Neural crest cell (in vitro differentiated cells): ENCODE measurements at regions not wholly inside any gene's neighbourhood (a gene's known extent, or its start where the extent isn't known, plus 50 kb on each side); places are given as distances from the start of the nearest gene placed in this dataset.

Source experiments
- DNase-seq: peaks from one replicate; pipeline ENCODE4 v3.0.0; 2021; ENCODE audit warnings: low read depth, mixed read lengths, low spot score
- H3K27ac Mint-ChIP-seq: one replicate; pipeline ENCODE4 v1.8.0; 2021; ENCODE audit warnings: mild to moderate bottlenecking, mixed read lengths; ENCODE audit not compliant: unreplicated experiment
- H3K27me3 Mint-ChIP-seq: 2 replicates; pipeline ENCODE4 v1.8.0; 2021; ENCODE audit warnings: low read depth, mild to moderate bottlenecking, mixed read lengths
- H3K36me3 Mint-ChIP-seq: 2 replicates; pipeline ENCODE4 v1.8.0; 2021; ENCODE audit warnings: low read depth, mild to moderate bottlenecking, mixed read lengths
- H3K4me1 Mint-ChIP-seq: 2 replicates; pipeline ENCODE4 v1.8.0; 2021; ENCODE audit warnings: mixed read lengths
- H3K4me3 Mint-ChIP-seq: one replicate; pipeline ENCODE4 v1.8.0; 2021; ENCODE audit warnings: mild to moderate bottlenecking, mixed read lengths
- H3K9me3 Mint-ChIP-seq: 2 replicates; pipeline ENCODE4 v1.8.0; 2021; ENCODE audit warnings: mixed read lengths
- TF ChIP-seq, protein P1 (sequence below): fragments of 200-600 bp; sonication (generic); conservative IDR thresholded peaks from 2 replicates; pipeline ENCODE4 v1.5.0; 2021; ENCODE audit warnings: antibody characterized with exemption, mild to moderate bottlenecking

DNA sequence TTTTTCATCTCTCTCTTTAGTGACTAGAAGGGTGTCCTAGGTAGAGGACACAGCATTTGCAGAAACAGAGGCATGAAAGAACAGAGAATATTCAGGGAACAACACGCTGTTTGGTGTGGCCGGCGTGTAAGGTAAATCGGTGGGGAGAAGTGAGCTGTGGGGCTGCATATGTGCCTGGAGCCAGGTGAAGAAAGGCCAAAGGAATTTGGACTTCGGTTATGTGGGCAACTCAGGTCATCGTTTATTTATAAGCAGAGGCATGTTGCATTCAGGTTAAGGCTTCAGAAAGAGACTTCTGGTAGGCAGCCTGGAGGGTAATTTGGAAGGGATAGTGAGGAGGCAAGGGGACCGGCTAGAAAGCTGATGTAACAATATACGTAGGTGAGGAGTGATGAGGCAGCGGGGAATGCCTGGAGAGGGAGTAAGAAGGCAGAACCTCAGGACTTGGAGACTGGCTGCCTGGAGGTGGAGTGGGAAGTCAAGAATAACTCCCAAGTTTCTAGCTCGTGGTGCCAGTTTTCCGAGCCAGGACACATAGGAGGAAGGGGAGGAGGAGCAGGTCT is 64.1 kb upstream of the ACOT11 start:
- no peak for DNase-seq
- Mint-ChIP-seq H3K36me3 (no peaks in the 10 kb centered on the region), H3K27me3 (peaks cover 6% of the 10 kb centered on the region), H3K27ac (peak overlapping the region; percentile 76), H3K4me3 (peak overlapping the region; percentile 29), H3K4me1 (peaks cover 62% of the 10 kb centered on the region), H3K9me3 (no peaks in the 10 kb centered on the region)
- TF ChIP-seq, protein P1, sequence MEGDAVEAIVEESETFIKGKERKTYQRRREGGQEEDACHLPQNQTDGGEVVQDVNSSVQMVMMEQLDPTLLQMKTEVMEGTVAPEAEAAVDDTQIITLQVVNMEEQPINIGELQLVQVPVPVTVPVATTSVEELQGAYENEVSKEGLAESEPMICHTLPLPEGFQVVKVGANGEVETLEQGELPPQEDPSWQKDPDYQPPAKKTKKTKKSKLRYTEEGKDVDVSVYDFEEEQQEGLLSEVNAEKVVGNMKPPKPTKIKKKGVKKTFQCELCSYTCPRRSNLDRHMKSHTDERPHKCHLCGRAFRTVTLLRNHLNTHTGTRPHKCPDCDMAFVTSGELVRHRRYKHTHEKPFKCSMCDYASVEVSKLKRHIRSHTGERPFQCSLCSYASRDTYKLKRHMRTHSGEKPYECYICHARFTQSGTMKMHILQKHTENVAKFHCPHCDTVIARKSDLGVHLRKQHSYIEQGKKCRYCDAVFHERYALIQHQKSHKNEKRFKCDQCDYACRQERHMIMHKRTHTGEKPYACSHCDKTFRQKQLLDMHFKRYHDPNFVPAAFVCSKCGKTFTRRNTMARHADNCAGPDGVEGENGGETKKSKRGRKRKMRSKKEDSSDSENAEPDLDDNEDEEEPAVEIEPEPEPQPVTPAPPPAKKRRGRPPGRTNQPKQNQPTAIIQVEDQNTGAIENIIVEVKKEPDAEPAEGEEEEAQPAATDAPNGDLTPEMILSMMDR = no peak

DNA sequence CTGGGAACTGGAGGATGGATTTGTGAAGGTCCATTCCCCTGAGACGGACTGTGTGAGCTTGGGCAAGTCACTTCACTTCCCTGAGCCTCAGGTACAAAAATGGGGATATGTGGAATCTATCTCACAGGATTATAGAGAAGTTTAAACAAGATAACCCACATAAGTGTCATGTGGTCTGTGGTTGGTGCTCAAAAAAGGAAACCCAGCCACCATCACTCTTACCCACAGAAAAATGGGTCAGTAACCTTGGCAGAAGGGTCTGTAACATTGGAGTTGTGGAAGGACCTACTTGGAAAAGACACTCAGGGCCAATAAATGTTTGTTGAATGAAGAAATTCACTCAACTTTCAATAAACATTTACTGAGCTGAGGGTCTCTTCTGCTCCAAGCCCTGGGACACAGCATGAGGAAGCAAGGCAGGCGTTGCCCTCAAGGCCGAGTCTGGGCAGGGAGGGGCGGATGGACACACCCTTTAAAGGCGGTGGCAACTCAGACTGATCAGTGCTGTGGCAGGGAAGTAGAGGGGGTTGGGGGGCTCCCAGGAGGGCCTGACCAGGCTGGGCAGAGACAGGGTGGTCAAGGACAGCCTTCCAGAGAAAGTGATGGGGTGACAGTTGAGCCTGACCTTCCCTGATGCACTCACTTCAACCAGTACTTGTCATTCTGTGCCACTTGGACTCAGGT is 66.7 kb upstream of the ACOT11 start:
- no peak for DNase-seq
- H3K27me3 Mint-ChIP-seq = no peaks in the 10 kb centered on the region
- no peaks in the 10 kb centered on the region for H3K36me3 Mint-ChIP-seq
- H3K9me3 Mint-ChIP-seq = no peaks in the 10 kb centered on the region
- peak overlapping the region; percentile 12 for H3K27ac Mint-ChIP-seq
- TF ChIP-seq, protein P1 = no peak
- H3K4me1 Mint-ChIP-seq = peaks cover 49% of the 10 kb centered on the region
- H3K4me3 Mint-ChIP-seq = no peak overlapping the region

DNA sequence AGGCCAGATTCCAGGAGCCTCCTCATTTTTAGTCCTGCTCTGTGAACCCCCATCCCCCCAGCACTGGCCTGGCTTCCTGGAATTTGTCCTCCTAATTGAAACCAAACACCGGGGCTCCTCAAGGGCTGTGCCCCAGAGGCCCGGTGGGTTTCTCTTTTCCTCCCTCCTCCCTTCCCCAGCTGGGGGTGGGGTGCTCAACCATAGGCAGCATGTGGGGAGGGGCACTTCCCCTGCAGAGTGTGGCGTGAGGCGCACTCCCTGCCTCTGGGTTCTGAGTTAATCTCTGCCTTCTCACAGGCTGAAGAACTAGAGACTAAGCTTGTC is 67.5 kb upstream of the ACOT11 start:
- Mint-ChIP-seq H3K9me3 (no peaks in the 10 kb centered on the region), H3K36me3 (no peaks in the 10 kb centered on the region), H3K27ac (peak overlapping the region; percentile 78), H3K27me3 (no peaks in the 10 kb centered on the region), H3K4me1 (peaks cover 52% of the 10 kb centered on the region), H3K4me3 (no peak overlapping the region)
- TF ChIP-seq, protein P1 = no peak
- DNase-seq = no peak

DNA sequence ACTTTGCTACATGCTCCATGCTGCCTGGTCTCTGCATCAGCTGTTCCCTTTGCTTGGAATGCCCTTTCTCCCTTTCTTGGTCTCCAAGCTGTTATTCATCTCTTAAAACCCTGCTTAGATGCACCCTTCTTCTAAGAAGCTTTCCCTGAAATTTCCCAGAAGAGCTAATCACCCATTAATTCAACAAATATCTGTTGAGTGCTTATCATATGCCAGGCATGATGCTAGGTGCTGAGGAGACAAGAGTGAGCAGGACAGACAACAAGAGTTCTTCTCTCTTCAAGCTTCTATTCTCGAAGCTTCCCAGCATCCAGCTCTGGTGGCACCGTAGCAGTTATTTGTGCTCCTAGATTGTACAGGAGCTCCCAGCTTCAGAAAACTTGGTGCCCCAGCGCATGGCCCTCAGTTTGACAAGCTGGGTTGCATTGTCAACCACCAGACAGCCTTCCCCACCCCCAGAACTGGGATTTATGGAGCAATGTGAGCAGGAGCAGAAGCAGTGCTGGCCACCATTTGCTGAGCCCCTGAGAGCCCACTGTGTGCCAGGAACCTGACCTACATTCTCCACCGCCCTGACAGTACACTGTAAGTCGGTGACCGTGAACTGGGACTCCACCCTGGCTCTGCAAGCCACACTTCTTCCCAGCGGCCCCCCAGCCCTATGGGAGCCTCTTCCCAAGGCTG is 68.0 kb upstream of the ACOT11 start:
- no peaks in the 10 kb centered on the region for H3K27me3 Mint-ChIP-seq
- H3K36me3 Mint-ChIP-seq = no peaks in the 10 kb centered on the region
- TF ChIP-seq, protein P1 = no peak
- H3K4me1 Mint-ChIP-seq = peaks cover 52% of the 10 kb centered on the region
- H3K27ac Mint-ChIP-seq = peak overlapping the region; percentile 78
- no peaks in the 10 kb centered on the region for H3K9me3 Mint-ChIP-seq
- no peak for DNase-seq
- peak overlapping the region; percentile 10 for H3K4me3 Mint-ChIP-seq

DNA sequence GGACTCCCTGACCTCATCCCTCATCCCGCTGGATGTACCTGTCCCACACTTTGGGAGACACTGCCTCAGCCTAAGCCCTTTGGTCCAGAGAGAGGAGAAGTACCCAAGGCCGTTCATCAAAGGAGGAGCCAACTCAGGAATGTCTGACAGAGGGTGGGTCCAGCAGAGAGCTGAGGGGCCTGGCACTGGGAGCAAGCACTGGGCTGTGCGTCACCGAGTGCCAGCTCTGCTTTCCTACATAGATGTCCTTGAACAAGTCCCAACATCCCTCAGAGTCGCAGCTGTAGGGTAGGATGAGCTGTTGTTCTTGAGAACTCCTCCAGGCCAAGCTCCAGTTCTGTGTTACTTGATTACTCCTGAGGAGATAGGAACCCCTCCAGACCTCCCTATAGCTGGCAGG is 68.8 kb upstream of the ACOT11 start:
- TF ChIP-seq, protein P1 = no peak

More for the DNA sequence above, 68.8 kb upstream of the ACOT11 start:
- H3K4me1 Mint-ChIP-seq = peaks cover 53% of the 10 kb centered on the region
- no peaks in the 10 kb centered on the region for H3K36me3 Mint-ChIP-seq
- no peak overlapping the region for H3K4me3 Mint-ChIP-seq
- DNase-seq = no peak
- no peaks in the 10 kb centered on the region for H3K27me3 Mint-ChIP-seq
- no peaks in the 10 kb centered on the region for H3K9me3 Mint-ChIP-seq
- H3K27ac Mint-ChIP-seq = no peak overlapping the region
